GM18511 (cell line): ENCODE measurements at regions not wholly inside any gene's neighbourhood (a gene's known extent, or its start where the extent isn't known, plus 50 kb on each side); places are given as distances from the start of the nearest gene placed in this dataset.

Source experiments
- ATAC-seq: cut with Tn5 transposase; IDR thresholded peaks from one replicate; pipeline ENCODE4 v1.9.1; 2021; ENCODE audit warnings: mild to moderate bottlenecking, moderate library complexity; ENCODE audit not compliant: unreplicated experiment

DNA sequence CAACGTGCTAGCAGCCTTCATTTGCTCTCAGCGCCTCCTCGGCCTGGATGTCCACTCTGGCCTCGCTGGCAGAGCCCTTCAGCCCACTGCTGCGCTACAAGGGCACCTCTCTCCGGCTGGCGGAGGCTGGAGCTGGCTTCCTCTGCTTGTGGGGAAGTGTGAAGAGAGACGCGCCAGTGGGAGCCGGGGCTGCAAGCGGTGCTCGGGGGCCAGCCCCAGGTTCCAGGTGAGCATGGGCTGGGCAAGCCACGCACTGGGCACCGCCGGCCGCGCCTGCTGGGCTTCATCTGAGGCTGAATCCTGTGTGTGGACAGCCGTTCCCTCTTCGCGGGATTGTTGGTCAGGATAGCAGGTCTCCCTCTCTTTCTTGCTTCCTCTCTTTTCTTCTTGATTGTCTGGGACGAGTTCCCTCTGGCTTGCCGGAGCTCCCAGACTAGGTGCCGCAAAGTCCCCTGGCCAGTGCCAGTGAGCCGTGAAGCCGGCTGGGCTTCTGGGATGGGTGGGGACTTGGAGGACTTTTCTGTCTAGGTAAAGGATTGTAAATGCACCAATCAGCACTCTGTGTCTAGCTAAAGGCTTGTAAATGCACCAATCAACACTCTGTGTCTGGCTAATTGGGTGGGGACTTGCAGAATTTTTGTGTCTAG is 165.0 kb downstream of the HEPH start:
- no peak for ATAC-seq

DNA sequence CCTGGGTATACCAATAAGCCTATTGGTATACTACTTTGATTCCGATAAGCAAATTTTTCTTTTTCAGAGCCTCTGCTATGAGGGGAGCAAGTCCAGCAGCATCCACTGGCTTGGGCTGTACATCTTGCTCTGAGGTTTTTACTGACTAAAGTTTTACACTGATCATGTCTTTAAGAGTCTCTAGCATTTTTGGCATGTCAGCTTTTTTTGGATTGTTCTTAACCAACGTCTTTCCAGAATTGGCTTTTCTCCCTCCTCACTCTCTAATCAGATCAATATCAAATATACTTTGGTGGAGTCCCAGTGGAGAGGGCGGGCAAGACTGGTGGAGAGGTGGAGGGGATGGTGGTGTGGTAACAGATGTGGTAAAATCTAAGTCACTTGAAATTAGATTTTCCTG is 196.8 kb downstream of the HEPH start:
- ATAC-seq: no peak

DNA sequence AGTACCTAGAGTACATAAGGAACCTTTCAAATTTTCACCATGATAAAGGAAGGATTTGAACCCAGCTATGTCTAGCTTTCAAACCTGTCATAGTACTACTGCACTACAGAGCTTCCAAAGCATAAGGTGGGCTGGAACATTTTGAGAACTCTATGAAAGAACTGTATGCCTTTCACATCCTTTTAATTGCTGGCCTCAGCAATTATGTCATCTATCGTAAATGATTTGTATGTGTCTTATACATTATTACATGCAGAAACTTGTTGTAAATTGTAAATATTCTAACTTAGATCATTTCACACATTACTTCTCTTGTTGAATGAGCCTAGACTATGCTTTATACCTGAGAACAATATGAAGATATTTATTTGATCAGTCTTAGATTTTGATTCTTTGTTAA is 220.7 kb downstream of the HEPH start:
- no peak for ATAC-seq

- peak; percentile 72 for ATAC-seq
Measured at GRCh38 chrX:66399273-66399672, 235.2 kb downstream of the HEPH start.

DNA sequence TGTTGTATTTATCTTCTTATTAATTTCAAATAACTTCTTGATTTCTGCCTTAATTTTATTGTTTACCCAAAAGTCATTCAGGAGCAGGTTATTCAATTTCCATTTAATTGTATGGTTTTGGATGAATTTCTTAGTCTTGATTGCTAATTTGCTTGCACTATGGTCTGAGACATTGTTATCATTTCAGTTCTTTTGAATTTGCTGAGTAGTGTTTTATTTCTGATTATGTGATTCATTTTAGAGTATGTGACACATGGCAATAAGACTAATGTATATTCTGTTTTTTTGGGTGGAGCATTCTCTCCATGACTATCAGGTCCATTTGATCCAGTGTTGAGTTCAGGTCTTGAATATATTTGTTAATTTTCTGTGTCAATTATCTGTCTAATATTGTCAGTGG is 236.7 kb downstream of the EDA2R start:
- no peak for ATAC-seq

DNA sequence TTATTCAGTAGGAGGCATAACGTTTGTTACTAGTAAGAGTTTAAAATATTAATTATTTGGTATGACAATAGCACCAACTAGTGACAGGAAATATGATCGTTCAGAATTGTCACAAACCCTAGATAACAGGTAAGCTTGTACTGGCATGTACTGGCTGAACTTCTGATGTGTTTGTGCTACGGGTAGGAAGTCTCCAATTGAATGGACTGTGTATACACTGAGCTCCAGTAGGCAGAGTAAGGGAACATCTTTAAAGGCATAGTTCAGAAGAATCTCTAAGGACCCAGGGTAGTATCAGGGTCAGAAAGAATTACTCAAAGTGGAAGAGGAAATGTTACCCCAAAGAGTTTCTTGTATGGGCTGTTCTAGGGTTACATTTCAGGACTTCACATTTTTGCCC is 230.4 kb downstream of the EDA2R start:
- ATAC-seq: peak; percentile 84

GRCh38 chrX:66410806-66411205 is 228.1 kb downstream of the EDA2R start:
- no peak for ATAC-seq
